GM21529 (cell line): ENCODE measurements at regions not wholly inside any gene's neighbourhood (a gene's known extent, or its start where the extent isn't known, plus 50 kb on each side); places are given as distances from the start of the nearest gene placed in this dataset.
"Not testable (repeated sequence)": the region's sequence is repeated elsewhere in the genome, so short reads cannot be mapped to it uniquely, and the experiment has no call there.

Source experiments
- ATAC-seq: cut with Tn5 transposase; IDR thresholded peaks from one replicate; pipeline ENCODE4 v1.9.1; 2021; ENCODE audit not compliant: unreplicated experiment

DNA sequence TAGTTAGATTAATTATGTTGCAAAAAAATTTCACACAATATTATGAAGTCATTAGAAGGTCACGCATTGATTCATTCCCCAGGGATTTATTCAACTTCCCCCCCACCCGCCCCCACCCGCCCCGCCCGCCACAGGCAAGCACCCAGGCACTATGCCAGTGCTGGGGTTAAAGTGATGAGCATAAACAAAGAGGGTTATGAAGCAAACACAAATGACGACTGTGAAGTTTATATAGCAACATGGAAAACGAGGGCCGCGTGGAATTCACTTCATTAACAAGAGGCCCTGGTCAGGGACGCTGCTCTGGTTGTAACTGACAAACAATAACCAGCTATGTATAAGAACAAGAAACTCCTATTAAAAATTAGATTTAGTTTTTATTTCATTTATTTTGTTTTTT is 656.5 kb upstream of the COBL start:
- ATAC-seq, result no peak

- ATAC-seq, result no peak
Observed at GRCh38 chr7:51970961-51971665, 654.5 kb upstream of the COBL start.

DNA sequence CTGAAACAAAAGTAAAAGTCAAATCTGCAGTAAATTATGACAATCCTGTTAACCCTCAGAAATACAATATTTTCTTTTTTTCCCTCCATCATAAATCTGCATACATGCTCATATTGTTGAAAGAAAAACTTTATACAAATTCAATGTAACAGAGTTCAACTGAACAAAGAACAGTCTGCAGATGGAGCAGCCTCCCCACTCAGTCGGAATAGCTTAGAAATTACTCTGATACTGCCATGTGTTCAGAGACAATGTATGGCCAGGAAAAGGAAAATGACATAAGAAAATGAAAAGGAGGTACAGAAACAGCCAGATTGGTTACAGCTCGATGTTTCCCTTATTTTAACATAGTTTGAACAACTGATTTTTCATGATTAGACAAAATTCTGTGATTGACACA is 651.9 kb upstream of the COBL start:
- no peak for ATAC-seq

GRCh38 chr7:51965454-51965853 is 648.8 kb upstream of the COBL start:
- ATAC-seq, result no peak

DNA sequence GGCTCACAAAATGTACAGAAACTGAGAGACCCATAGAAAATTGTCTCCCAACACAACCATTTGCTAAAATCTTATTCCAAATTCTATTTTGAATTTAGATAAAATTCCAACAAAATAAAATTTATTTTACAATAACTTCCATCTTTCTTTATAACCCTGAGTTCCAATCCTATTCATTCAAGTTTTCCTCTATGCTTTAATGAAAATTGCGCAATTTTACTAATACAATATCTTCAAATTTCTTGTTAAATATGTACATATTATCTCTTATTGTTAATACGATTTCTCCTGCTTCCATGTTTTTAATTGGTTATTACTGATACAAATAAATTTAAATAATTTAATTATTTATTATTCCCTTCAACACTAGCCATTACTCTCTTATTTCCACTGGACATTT is 645.2 kb upstream of the COBL start:
- ATAC-seq, result no peak

GRCh38 chr7:51950813-51951212 is 634.2 kb upstream of the COBL start:
- no peak for ATAC-seq

GRCh38 chr7:51949726-51950644 is 633.4 kb upstream of the COBL start:
- no peak for ATAC-seq

DNA sequence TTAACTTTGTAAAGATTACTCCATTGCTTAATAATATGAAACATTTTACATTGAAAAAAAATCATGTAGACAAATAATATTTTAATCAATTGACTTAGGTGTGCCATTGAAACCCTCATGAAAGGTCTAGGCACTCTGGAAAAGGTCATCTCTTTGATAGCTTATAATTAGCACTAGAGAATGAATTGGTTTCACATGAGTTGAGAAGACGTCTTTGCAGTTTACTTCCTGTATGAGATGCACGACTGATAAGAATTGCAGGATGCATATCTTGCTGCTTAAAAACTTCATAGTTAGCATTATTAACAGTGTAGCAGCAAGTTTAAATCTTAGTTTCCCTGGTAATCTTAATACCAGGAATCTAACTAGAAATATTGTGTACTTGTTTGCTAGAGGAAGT is 614.2 kb upstream of the COBL start:
- ATAC-seq, result no peak

DNA sequence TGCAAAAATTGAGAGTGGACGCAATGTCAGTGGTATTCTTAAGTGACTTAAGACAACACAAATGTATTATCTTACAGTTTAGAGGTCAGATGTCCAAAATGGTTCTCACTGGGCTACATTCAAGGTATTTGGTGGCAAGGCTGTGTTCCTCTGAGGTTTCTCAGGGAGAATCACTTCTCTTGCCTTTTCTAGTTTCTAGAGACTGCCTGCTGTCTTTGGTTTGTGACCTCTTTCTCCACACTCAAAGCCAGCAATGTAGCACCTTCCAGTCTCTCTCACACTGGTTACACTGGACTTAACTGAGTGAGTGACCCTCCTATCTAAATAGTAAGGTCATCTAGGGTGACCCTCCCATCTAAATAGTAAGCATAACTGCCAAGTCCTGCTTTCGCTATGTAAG is 613.2 kb upstream of the COBL start:
- ATAC-seq, result no peak

DNA sequence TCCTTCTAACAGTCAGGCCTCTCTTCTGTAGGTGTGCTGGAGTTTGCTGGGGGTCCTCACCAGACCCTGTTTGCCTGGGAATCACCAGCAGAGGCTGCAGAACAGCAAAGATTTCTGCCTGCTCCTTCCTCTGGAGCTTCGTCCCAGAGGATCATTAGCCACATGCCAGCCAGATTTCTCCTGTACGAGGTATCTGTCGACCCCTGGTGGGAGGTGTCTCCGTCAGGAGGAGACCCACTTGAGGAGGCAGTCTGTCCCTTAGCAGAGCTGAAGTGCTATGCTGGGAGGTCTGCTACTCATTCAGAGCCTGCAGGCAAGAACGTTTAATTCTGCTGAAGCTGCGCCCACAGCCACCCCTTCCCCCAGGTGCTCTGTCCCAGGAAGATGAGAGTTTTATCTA is 611.1 kb upstream of the COBL start:
- ATAC-seq, result no peak

DNA sequence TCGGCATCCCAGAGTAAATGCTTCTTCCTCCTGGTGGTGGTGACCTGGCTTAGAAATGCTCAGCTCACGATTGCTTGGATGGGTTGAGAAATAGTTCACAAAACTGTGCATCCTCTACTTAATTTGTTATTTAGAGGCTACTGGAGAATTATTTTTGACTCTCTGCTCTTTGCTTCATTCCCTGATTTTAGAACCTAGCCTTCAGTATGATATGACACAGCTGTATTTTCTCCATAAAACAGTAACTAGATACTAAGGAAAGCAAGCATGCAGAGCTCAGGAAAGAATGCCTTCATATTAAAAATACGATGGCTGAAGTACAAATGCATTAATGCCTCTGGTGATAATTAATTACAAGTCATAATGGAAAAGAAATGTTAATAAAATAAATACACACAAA is 602.0 kb upstream of the COBL start:
- ATAC-seq, result no peak

GRCh38 chr7:51901489-51901840 is 584.9 kb upstream of the COBL start:
- ATAC-seq, result no peak

DNA sequence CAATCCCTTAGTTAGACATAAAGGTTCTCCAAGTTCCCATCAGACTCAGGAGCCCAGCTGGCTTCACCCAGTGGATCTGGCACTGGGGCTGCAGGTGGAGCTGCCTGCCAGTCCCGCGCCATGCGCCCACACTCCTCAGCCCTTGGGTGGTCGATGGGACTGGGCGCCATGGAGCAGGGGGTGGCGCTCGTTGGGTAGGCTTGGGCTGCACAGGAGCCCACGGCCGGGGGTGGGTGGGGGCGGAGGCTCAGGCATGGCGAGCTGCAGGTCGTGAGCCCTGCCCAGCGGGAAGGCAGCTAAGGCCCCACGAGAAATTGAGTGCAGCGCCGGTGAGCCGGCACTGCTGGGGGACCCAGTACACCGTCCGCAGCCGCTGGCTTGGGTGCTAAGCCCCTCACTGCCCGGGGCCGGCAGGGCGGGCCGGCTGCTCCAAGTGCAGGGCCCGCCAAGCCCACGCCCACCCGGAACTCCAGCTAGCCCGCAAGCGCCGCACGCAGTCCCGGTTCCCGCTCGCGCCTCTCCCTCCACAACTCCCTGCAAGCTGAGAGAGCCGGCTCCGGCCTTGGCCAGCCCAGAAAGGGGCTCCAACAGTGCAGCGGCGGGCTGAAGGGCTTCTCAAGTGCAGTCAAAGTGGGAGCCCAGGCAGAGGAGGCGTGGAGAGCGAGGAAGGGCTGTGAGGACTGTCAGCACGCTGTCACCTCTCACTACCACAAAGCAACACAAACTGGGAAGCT is 584.3 kb upstream of the COBL start:
- not testable (repeated sequence) for ATAC-seq

GRCh38 chr7:51899611-51900010 is 583.0 kb upstream of the COBL start:
- no peak for ATAC-seq

DNA sequence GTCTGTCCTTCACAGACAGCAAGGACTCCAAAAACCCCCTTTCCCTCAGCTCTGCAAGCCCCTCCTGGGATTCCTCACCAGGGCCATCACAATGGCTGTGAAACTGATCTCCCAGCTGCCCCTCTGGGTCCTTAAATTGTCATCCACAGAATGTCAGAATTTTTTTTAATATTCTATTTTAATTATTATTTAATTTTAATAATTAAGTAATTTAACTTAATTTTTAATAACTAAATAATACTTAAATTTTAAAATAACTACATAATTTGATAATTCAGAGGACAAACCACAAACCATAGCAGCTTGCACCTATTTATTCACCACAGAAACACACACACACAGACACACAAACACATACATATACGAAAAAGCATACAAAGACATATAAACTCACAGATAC is 565.8 kb upstream of the COBL start:
- ATAC-seq, result no peak

- no peak for ATAC-seq
Observed at GRCh38 chr7:51881309-51881708, 564.7 kb upstream of the COBL start.

GRCh38 chr7:51878865-51879264 is 562.3 kb upstream of the COBL start:
- ATAC-seq, result no peak

DNA sequence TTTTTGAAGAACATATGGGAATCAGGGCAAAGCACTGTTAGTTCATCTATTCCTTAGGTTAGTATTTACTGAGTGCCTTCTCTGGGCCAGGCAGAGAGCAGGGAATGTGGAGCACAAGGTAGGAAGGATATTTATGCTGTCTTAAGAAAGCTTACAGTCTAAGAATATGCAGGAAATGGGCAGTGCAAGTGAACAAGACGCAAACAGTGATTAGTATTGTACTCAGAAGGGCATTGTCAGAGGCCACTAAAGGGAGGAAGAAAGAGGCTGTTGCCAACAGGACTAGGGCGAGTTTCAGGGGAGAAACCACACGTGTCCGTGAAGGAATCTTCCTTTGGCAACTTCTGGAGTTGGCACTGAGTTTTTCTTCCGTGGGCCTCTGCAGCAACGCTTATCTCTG is 552.8 kb upstream of the COBL start:
- ATAC-seq, result no peak

GRCh38 chr7:51867117-51867516 is 550.5 kb upstream of the COBL start:
- ATAC-seq, result no peak

GRCh38 chr7:51860305-51860704 is 543.7 kb upstream of the COBL start:
- no peak for ATAC-seq

DNA sequence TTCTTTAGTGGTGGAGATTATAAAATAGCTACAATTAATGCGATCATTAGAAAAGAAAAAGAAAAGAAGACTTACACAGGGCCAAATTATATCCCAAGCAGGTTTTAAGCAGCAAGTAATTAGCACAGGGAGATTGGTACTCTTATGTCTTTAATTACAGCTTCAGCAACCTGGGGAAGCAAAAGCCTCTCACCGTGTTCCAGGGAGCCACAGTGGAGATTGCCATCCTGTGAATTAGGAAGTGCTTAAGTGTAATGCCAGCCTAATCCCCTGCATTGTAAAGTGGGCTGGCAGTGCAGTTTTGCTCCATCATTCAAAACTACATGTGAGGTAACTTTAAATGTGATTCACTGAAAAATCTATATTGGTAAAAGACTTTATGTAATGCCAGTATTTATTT is 533.5 kb upstream of the COBL start:
- ATAC-seq, result no peak
